ENCODE measurements at regions not wholly inside any gene's neighbourhood (a gene's known extent, or its start where the extent isn't known, plus 50 kb on each side); places are given as distances from the start of the nearest gene placed in this dataset.

GRCh38 chr3:182450942-182451787, 342.1 kb upstream of the ATP11B start:
- TF ChIP-seq POLR2AphosphoS5 (IDR thresholded peaks at IDR 0.05; ENCODE audit: borderline replicate concordance, low read depth, low read length) (no peak), EZH2 (IDR thresholded peaks at IDR 0.05) (no peak), FOXP2 (optimal IDR thresholded peaks at IDR 0.05; ENCODE audit: control extremely low read depth, extremely low read length, insufficient read depth) (no peak)
